Retinal pigment epithelial cell (primary cell): ENCODE measurements at regions not wholly inside any gene's neighbourhood (a gene's known extent, or its start where the extent isn't known, plus 50 kb on each side); places are given as distances from the start of the nearest gene placed in this dataset.
"Not testable (repeated sequence)": the region's sequence is repeated elsewhere in the genome, so short reads cannot be mapped to it uniquely, and the experiment has no call there.

Source experiments
- DNase-seq: peaks from one replicate; pipeline ENCODE4 v3.0.0-alpha.2; 2010; ENCODE audit warnings: low read depth
- H3K4me3 ChIP-seq: 2 replicates; pipeline ENCODE4 v1.5.1; 2011; ENCODE audit warnings: mild to moderate bottlenecking, low read length, control low read depth, moderate library complexity
- CTCF ChIP-seq: conservative IDR thresholded peaks from 2 replicates; pipeline ENCODE4 v1.5.1; 2011; ENCODE audit warnings: low read depth, low read length, control low read depth, inconsistent platforms

GRCh38 chr10:27312854-27313253 lies 72.3 kb upstream of the ACBD5 start:
- no peak for TF ChIP-seq CTCF
- no peak overlapping the region for H3K4me3 ChIP-seq
- DNase-seq, result no peak

- DNase-seq, H3K4me3 ChIP-seq: not testable (repeated sequence)
Measured at GRCh38 chr10:27311809-27312208, 71.2 kb upstream of the ACBD5 start.

- DNase-seq, H3K4me3 ChIP-seq: not testable (repeated sequence)
Measured at GRCh38 chr10:27298522-27298850, 57.9 kb upstream of the ACBD5 start.

- DNase-seq, result no peak
- TF ChIP-seq CTCF, result no peak
- no peak overlapping the region for H3K4me3 ChIP-seq
Measured at GRCh38 chr10:27297844-27298521, 57.4 kb upstream of the ACBD5 start.

GRCh38 chr10:27296285-27296684 lies 55.7 kb upstream of the ACBD5 start:
- H3K4me3 ChIP-seq, DNase-seq: not testable (repeated sequence)

- H3K4me3 ChIP-seq, DNase-seq: not testable (repeated sequence)
Measured at GRCh38 chr10:27291253-27291895, 50.8 kb upstream of the ACBD5 start.
